HEK293 (cell line): ENCODE measurements at regions not wholly inside any gene's neighbourhood (a gene's known extent, or its start where the extent isn't known, plus 50 kb on each side); places are given as distances from the start of the nearest gene placed in this dataset.
A peak's percentile ranks its signal among the peaks of the same experiment; 100 is the strongest.

ENCODE experiments used
- FEZF1 ChIP-seq: fragments of 450-650 bp; formaldehyde crosslinking; IDR thresholded peaks from 2 replicates; pipeline ENCODE4 v1.5.1; 2016; ENCODE audit warnings: missing biosample characterization, missing genetic modification characterization
- IKZF3 ChIP-seq: fragments of 450-650 bp; IDR thresholded peaks from 2 replicates; pipeline ENCODE4 v1.5.0; 2018; ENCODE audit warnings: missing biosample characterization, mild to moderate bottlenecking, missing genetic modification characterization, moderate library complexity
- WT1 ChIP-seq: fragments of 450-650 bp; formaldehyde crosslinking; IDR thresholded peaks from 2 replicates; pipeline ENCODE4 v1.5.1; 2016; ENCODE audit warnings: missing biosample characterization, missing genetic modification characterization
- ZBTB1 ChIP-seq: fragments of 450-650 bp; formaldehyde crosslinking; IDR thresholded peaks from 2 replicates; pipeline ENCODE4 v1.5.1; 2016; ENCODE audit warnings: missing biosample characterization, missing genetic modification characterization
- ZIC2 ChIP-seq: fragments of 450-650 bp; formaldehyde crosslinking; IDR thresholded peaks from 2 replicates; pipeline ENCODE4 v1.5.1; 2016; ENCODE audit warnings: missing biosample characterization, missing genetic modification characterization
- ZNF132 ChIP-seq: fragments of 450-650 bp; formaldehyde crosslinking; IDR thresholded peaks from 2 replicates; pipeline ENCODE4 v1.5.1; 2017; ENCODE audit warnings: missing biosample characterization, missing genetic modification characterization, borderline replicate concordance
- ZNF169 ChIP-seq: fragments of 450-650 bp; formaldehyde crosslinking; IDR thresholded peaks from 2 replicates; pipeline ENCODE4 v1.5.1; 2016; ENCODE audit warnings: missing biosample characterization, missing genetic modification characterization
- ZNF202 ChIP-seq: fragments of 450-650 bp; formaldehyde crosslinking; IDR thresholded peaks from 2 replicates; pipeline ENCODE4 v1.5.1; 2016; ENCODE audit warnings: missing biosample characterization, missing genetic modification characterization, borderline replicate concordance
- ZNF274 ChIP-seq, 2 experiments: fragments of 200-500 bp in 1 of 2; fragments of 450-650 bp in 1 of 2; sonication (Bioruptor generic) in 1 of 2; formaldehyde crosslinking in 1 of 2; IDR thresholded peaks; 2 replicates each; pipeline versions ENCODE4 v1.5.1 to v1.6.1; 2014 to 2016; ENCODE audit warnings: borderline replicate concordance in 1 of 2, inconsistent platforms in 1 of 2, low read length in 1 of 2, missing biosample characterization in 1 of 2, missing genetic modification characterization in 1 of 2
- ZNF37A ChIP-seq: fragments of 450-650 bp; IDR thresholded peaks from 2 replicates; pipeline ENCODE4 v1.5.1; 2018; ENCODE audit warnings: missing biosample characterization, missing genetic modification characterization
- ZNF514 ChIP-seq: fragments of 450-650 bp; formaldehyde crosslinking; IDR thresholded peaks from 2 replicates; pipeline ENCODE4 v1.5.1; 2016; ENCODE audit warnings: missing biosample characterization, missing genetic modification characterization
- ZNF521 ChIP-seq: fragments of 450-650 bp; formaldehyde crosslinking; IDR thresholded peaks from 2 replicates; pipeline ENCODE4 v1.5.1; 2017; ENCODE audit warnings: missing biosample characterization, mild to moderate bottlenecking, missing genetic modification characterization
- ZNF555 ChIP-seq: fragments of 450-650 bp; formaldehyde crosslinking; conservative IDR thresholded peaks from 2 replicates; pipeline ENCODE4 v1.5.1; 2017; ENCODE audit warnings: missing biosample characterization, mild to moderate bottlenecking, missing genetic modification characterization, inconsistent platforms
- ZNF624 ChIP-seq: fragments of 450-650 bp; formaldehyde crosslinking; IDR thresholded peaks from 2 replicates; pipeline ENCODE4 v1.5.1; 2017; ENCODE audit warnings: missing biosample characterization, missing genetic modification characterization
- ZNF660 ChIP-seq: fragments of 450-650 bp; IDR thresholded peaks from 2 replicates; pipeline ENCODE4 v1.5.1; 2018; ENCODE audit warnings: missing biosample characterization, mild to moderate bottlenecking, missing genetic modification characterization
- ZNF664 ChIP-seq: fragments of 450-650 bp; formaldehyde crosslinking; IDR thresholded peaks from 2 replicates; pipeline ENCODE4 v1.5.1; 2016; ENCODE audit warnings: missing biosample characterization, missing genetic modification characterization
- ZNF776 ChIP-seq: fragments of 450-650 bp; formaldehyde crosslinking; IDR thresholded peaks from 2 replicates; pipeline ENCODE4 v1.5.0; 2017; ENCODE audit warnings: missing biosample characterization, missing genetic modification characterization, borderline replicate concordance
- ZNF785 ChIP-seq: fragments of 450-650 bp; formaldehyde crosslinking; IDR thresholded peaks from 2 replicates; pipeline ENCODE4 v1.5.1; 2016; ENCODE audit warnings: missing biosample characterization, missing genetic modification characterization
- ZNF843 ChIP-seq: fragments of 450-650 bp; formaldehyde crosslinking; IDR thresholded peaks from 2 replicates; pipeline ENCODE4 v1.5.1; 2016; ENCODE audit warnings: missing biosample characterization, missing genetic modification characterization
- TF ChIP-seq, protein P1 (sequence below): fragments of 450-650 bp; formaldehyde crosslinking; IDR thresholded peaks from 2 replicates; pipeline ENCODE4 v1.5.1; 2016; ENCODE audit warnings: missing biosample characterization, missing genetic modification characterization
- TF ChIP-seq, protein P2 (sequence below): fragments of 450-650 bp; formaldehyde crosslinking; conservative IDR thresholded peaks from 2 replicates; pipeline ENCODE4 v1.5.1; 2016; ENCODE audit warnings: low read depth, missing biosample characterization, missing genetic modification characterization
- TF ChIP-seq, protein P3 (sequence below): fragments of 450-650 bp; formaldehyde crosslinking; IDR thresholded peaks from 2 replicates; pipeline ENCODE4; 2016; ENCODE audit warnings: missing biosample characterization, missing genetic modification characterization
- TF ChIP-seq, protein P4 (sequence below): fragments of 450-650 bp; formaldehyde crosslinking; IDR thresholded peaks from 2 replicates; pipeline ENCODE4 v1.5.1; 2016; ENCODE audit warnings: missing biosample characterization, missing genetic modification characterization
- TF ChIP-seq, protein P5 (sequence below): fragments of 450-650 bp; formaldehyde crosslinking; IDR thresholded peaks from 2 replicates; pipeline ENCODE4 v1.5.1; 2016; ENCODE audit warnings: missing biosample characterization, missing genetic modification characterization
- TF ChIP-seq, protein P6 (sequence below): fragments of 450-650 bp; formaldehyde crosslinking; IDR thresholded peaks from 2 replicates; pipeline ENCODE4 v1.5.1; 2016; ENCODE audit warnings: missing biosample characterization, missing genetic modification characterization

DNA sequence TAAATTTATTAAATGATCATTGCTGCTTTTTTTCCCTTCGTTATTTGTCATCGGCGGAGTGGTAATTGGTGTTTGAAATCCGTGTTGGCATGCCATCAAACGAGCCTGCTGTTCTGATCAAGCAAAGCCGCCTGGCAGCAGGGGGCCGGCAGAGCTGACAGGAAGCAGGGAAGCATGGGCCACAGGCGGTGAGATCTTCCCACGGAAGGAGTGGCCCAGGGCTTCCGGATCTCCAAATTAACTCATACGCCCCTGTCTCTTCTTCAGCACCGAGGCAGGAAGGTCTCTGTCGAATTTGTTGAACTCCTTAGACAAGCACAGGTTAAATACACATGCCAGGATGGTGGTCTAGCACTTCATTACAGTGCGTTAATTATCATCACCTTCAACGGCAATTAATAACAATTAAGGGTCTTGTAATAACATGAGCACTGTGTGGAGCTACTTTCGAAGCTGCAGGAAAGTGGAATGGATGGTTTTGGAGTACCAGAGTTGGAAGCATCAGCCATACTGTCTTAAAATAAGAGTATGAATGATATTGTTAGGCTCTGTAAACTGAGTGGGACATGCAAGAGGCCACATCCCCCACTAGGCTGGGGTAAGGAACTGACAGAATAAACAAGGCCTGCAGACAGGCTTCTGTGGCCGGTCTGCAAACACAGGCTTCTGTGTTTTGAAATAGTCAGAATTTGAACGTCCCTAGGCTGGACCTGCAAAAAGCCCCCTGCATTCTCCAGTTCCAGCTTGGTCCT lies 199.4 kb upstream of the DAB1 start (continued):
- no peak for TF ChIP-seq ZNF132
- TF ChIP-seq ZBTB1 (tag by site-specific recombination), result no peak
- TF ChIP-seq ZNF624 (tag by site-specific recombination), result no peak
- TF ChIP-seq, protein P1, sequence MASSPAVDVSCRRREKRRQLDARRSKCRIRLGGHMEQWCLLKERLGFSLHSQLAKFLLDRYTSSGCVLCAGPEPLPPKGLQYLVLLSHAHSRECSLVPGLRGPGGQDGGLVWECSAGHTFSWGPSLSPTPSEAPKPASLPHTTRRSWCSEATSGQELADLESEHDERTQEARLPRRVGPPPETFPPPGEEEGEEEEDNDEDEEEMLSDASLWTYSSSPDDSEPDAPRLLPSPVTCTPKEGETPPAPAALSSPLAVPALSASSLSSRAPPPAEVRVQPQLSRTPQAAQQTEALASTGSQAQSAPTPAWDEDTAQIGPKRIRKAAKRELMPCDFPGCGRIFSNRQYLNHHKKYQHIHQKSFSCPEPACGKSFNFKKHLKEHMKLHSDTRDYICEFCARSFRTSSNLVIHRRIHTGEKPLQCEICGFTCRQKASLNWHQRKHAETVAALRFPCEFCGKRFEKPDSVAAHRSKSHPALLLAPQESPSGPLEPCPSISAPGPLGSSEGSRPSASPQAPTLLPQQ (tag by site-specific recombination), result 0 out of 2 replicates have a peak, but pooled peaks have one; percentile 16
- TF ChIP-seq ZNF169 (tag by site-specific recombination), result no peak
- no peak for TF ChIP-seq ZNF202 (tag by site-specific recombination)
- TF ChIP-seq FEZF1 (tag by site-specific recombination), result peak; percentile 33; the same call in 1 of the 2 replicates
- no peak for TF ChIP-seq ZNF37A (tag by site-specific recombination)
- TF ChIP-seq ZNF776 (tag by site-specific recombination), result no peak
- TF ChIP-seq ZNF660, result 0 out of 2 replicates have a peak, but pooled peaks have one; percentile 58
- no peak for TF ChIP-seq ZNF514 (tag by site-specific recombination)
- TF ChIP-seq, protein P2, sequence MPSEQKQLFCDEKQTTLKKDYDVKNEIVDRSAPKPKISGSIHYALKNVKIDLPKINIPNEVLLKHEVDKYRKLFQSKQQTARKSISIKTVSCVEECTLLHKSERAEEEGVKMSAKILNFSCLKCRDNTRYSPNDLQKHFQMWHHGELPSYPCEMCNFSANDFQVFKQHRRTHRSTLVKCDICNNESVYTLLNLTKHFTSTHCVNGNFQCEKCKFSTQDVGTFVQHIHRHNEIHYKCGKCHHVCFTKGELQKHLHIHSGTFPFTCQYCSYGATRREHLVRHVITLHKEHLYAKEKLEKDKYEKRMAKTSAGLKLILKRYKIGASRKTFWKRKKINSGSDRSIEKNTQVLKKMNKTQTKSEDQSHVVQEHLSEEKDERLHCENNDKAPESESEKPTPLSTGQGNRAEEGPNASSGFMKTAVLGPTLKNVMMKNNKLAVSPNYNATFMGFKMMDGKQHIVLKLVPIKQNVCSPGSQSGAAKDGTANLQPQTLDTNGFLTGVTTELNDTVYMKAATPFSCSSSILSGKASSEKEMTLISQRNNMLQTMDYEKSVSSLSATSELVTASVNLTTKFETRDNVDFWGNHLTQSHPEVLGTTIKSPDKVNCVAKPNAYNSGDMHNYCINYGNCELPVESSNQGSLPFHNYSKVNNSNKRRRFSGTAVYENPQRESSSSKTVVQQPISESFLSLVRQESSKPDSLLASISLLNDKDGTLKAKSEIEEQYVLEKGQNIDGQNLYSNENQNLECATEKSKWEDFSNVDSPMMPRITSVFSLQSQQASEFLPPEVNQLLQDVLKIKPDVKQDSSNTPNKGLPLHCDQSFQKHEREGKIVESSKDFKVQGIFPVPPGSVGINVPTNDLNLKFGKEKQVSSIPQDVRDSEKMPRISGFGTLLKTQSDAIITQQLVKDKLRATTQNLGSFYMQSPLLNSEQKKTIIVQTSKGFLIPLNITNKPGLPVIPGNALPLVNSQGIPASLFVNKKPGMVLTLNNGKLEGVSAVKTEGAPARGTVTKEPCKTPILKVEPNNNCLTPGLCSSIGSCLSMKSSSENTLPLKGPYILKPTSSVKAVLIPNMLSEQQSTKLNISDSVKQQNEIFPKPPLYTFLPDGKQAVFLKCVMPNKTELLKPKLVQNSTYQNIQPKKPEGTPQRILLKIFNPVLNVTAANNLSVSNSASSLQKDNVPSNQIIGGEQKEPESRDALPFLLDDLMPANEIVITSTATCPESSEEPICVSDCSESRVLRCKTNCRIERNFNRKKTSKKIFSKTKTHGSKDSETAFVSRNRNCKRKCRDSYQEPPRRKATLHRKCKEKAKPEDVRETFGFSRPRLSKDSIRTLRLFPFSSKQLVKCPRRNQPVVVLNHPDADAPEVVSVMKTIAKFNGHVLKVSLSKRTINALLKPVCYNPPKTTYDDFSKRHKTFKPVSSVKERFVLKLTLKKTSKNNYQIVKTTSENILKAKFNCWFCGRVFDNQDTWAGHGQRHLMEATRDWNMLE (tag by site-specific recombination), result peak; percentile 95
- TF ChIP-seq, protein P3, sequence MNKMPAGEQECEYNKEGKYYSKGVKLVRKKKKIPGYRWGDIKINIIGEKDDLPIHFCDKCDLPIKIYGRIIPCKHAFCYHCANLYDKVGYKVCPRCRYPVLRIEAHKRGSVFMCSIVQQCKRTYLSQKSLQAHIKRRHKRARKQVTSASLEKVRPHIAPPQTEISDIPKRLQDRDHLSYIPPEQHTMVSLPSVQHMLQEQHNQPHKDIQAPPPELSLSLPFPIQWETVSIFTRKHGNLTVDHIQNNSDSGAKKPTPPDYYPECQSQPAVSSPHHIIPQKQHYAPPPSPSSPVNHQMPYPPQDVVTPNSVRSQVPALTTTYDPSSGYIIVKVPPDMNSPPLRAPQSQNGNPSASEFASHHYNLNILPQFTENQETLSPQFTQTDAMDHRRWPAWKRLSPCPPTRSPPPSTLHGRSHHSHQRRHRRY (tag by site-specific recombination), result no peak
- TF ChIP-seq, protein P4, sequence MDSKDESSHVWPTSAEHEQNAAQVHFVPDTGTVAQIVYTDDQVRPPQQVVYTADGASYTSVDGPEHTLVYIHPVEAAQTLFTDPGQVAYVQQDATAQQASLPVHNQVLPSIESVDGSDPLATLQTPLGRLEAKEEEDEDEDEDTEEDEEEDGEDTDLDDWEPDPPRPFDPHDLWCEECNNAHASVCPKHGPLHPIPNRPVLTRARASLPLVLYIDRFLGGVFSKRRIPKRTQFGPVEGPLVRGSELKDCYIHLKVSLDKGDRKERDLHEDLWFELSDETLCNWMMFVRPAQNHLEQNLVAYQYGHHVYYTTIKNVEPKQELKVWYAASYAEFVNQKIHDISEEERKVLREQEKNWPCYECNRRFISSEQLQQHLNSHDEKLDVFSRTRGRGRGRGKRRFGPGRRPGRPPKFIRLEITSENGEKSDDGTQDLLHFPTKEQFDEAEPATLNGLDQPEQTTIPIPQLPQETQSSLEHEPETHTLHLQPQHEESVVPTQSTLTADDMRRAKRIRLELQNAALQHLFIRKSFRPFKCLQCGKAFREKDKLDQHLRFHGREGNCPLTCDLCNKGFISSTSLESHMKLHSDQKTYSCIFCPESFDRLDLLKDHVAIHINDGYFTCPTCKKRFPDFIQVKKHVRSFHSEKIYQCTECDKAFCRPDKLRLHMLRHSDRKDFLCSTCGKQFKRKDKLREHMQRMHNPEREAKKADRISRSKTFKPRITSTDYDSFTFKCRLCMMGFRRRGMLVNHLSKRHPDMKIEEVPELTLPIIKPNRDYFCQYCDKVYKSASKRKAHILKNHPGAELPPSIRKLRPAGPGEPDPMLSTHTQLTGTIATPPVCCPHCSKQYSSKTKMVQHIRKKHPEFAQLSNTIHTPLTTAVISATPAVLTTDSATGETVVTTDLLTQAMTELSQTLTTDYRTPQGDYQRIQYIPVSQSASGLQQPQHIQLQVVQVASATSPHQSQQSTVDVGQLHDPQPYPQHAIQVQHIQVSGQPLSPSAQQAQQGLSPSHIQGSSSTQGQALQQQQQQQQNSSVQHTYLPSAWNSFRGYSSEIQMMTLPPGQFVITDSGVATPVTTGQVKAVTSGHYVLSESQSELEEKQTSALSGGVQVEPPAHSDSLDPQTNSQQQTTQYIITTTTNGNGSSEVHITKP (tag by site-specific recombination), result peak; percentile 45
- TF ChIP-seq ZIC2 (tag by site-specific recombination), result peak; percentile 70
- TF ChIP-seq IKZF3 (tag by site-specific recombination), result peak; percentile 53; the same call in 1 of the 2 replicates
- TF ChIP-seq WT1 (tag by site-specific recombination), result no peak
- TF ChIP-seq, protein P5, sequence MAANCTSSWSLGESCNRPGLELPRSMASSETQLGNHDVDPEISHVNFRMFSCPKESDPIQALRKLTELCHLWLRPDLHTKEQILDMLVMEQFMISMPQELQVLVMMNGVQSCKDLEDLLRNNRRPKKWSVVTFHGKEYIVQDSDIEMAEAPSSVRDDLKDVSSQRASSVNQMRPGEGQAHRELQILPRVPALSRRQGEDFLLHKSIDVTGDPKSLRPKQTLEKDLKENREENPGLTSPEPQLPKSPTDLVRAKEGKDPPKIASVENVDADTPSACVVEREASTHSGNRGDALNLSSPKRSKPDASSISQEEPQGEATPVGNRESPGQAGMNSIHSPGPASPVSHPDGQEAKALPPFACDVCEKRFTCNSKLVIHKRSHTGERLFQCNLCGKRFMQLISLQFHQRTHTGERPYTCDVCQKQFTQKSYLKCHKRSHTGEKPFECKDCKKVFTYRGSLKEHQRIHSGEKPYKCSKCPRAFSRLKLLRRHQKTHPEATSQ (tag by site-specific recombination), result no peak
- TF ChIP-seq ZNF521 (tag by site-specific recombination), result no peak
- TF ChIP-seq, protein P6, sequence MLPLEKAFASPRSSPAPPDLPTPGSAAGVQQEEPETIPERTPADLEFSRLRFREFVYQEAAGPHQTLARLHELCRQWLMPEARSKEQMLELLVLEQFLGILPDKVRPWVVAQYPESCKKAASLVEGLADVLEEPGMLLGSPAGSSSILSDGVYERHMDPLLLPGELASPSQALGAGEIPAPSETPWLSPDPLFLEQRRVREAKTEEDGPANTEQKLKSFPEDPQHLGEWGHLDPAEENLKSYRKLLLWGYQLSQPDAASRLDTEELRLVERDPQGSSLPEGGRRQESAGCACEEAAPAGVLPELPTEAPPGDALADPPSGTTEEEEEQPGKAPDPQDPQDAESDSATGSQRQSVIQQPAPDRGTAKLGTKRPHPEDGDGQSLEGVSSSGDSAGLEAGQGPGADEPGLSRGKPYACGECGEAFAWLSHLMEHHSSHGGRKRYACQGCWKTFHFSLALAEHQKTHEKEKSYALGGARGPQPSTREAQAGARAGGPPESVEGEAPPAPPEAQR (tag by site-specific recombination), result no peak
- no peak for TF ChIP-seq ZNF664 (tag by site-specific recombination)
- TF ChIP-seq ZNF843, result no peak; the same call in 1 of the 2 replicates
- no peak for TF ChIP-seq ZNF785 (tag by site-specific recombination)
- no peak for TF ChIP-seq ZNF274 (IDR thresholded peaks at IDR 0.05; ENCODE audit: low read length)
- TF ChIP-seq ZNF274 (tag by site-specific recombination; IDR thresholded peaks at IDR 0.05; ENCODE audit: borderline replicate concordance), result no peak
- TF ChIP-seq ZNF555 (tag by site-specific recombination), result no peak
